Suprapubic skin (tissue), 4 donors: ENCODE measurements at regions not wholly inside any gene's neighbourhood (a gene's known extent, or its start where the extent isn't known, plus 50 kb on each side); places are given as distances from the start of the nearest gene placed in this dataset.

ENCODE experiments used
- EP300 ChIP-seq: sonication (generic); formaldehyde crosslinking; IDR thresholded peaks from one replicate; pipeline ENCODE4 v1.6.1; 2017; ENCODE audit warnings: antibody characterized with exemption
- POLR2A ChIP-seq, 2 donors: fragments of 450-650 bp; IDR thresholded peaks; one replicate each; pipeline ENCODE4 v1.6.1; 2017; ENCODE audit warnings: antibody characterized with exemption in 2 of 2, mild to moderate bottlenecking in 2 of 2, moderate library complexity in 2 of 2
- POLR2AphosphoS5 ChIP-seq, 3 donors: sonication (generic); formaldehyde crosslinking; IDR thresholded peaks; one replicate each; pipeline ENCODE4 v1.6.1; 2017; ENCODE audit warnings: antibody characterized with exemption in 3 of 3
- TF ChIP-seq, protein P1 (sequence below), 2 donors: fragments of 200-600 bp in 1 of 2; fragments of 450-650 bp in 1 of 2; sonication (generic) in 1 of 2; IDR thresholded peaks; one replicate each; pipeline ENCODE4 v1.5.1; 2016 to 2019; ENCODE audit warnings: antibody characterized with exemption in 2 of 2, mild to moderate bottlenecking in 1 of 2, moderate library complexity in 1 of 2

DNA sequence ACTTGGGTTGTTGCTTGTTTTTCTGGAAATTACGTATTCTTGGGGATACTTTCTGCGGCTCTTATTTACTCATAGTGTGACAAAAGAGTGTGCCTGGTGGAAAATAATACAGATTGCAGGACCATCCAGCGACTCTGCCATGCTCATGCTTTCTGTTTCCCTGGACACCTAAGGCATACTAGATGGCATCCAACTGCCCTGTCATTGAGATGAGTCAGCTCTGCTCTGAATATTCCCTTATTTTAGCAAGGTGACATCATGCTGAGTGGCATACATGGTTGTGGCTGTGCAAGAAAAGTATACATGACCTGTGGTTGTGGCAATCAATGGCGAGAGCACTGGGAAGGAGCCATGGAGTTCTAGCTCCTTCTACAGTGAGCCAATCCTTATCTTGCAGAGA, 471.0 kb downstream of the TMEM182 start:
- TF ChIP-seq POLR2A (IDR thresholded peaks at IDR 0.05), result no peak
- TF ChIP-seq, protein P1, sequence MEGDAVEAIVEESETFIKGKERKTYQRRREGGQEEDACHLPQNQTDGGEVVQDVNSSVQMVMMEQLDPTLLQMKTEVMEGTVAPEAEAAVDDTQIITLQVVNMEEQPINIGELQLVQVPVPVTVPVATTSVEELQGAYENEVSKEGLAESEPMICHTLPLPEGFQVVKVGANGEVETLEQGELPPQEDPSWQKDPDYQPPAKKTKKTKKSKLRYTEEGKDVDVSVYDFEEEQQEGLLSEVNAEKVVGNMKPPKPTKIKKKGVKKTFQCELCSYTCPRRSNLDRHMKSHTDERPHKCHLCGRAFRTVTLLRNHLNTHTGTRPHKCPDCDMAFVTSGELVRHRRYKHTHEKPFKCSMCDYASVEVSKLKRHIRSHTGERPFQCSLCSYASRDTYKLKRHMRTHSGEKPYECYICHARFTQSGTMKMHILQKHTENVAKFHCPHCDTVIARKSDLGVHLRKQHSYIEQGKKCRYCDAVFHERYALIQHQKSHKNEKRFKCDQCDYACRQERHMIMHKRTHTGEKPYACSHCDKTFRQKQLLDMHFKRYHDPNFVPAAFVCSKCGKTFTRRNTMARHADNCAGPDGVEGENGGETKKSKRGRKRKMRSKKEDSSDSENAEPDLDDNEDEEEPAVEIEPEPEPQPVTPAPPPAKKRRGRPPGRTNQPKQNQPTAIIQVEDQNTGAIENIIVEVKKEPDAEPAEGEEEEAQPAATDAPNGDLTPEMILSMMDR (IDR thresholded peaks at IDR 0.05), result no peak
- TF ChIP-seq EP300, result no peak
- no peak for TF ChIP-seq POLR2AphosphoS5 (IDR thresholded peaks at IDR 0.05)
